Hepatocyte (in vitro differentiated cells): ENCODE measurements at regions not wholly inside any gene's neighbourhood (a gene's known extent, or its start where the extent isn't known, plus 50 kb on each side); places are given as distances from the start of the nearest gene placed in this dataset.

ENCODE experiments used
- DNase-seq: peaks from one replicate; pipeline ENCODE4 v3.0.0-alpha.2; 2016; ENCODE audit warnings: low spot score
- H2AFZ ChIP-seq: fragments of 200-600 bp; sonication (generic); 2 replicates; pipeline ENCODE4 v1.6.0; 2016; ENCODE audit warnings: antibody characterized with exemption, mild to moderate bottlenecking
- H3K27ac ChIP-seq: fragments of 200-600 bp; sonication (generic); 2 replicates; pipeline ENCODE4 v1.5.1; 2016; ENCODE audit warnings: mild to moderate bottlenecking
- H3K27me3 ChIP-seq: fragments of 200-600 bp; sonication (generic); 2 replicates; pipeline ENCODE4 v1.6.1; 2016
- H3K36me3 ChIP-seq: fragments of 200-600 bp; sonication (generic); replicated peaks from 2 replicates; pipeline ENCODE4 v1.5.1; 2016; ENCODE audit warnings: low read depth; ENCODE audit not compliant: insufficient read depth
- H3K4me1 ChIP-seq: fragments of 200-600 bp; sonication (generic); 2 replicates; pipeline ENCODE4 v1.5.1; 2016; ENCODE audit warnings: mild to moderate bottlenecking, moderate library complexity; ENCODE audit not compliant: insufficient read depth
- H3K4me2 ChIP-seq: fragments of 200-600 bp; sonication (generic); 2 replicates; pipeline ENCODE4 v1.6.0; 2016
- H3K4me3 ChIP-seq: fragments of 200-600 bp; sonication (generic); 2 replicates; pipeline ENCODE4 v1.5.1; 2016; ENCODE audit warnings: mild to moderate bottlenecking
- H3K79me2 ChIP-seq: fragments of 200-600 bp; sonication (generic); 2 replicates; pipeline ENCODE4 v1.6.0; 2017; ENCODE audit warnings: mild to moderate bottlenecking
- H3K9me2 ChIP-seq: fragments of 200-600 bp; sonication (generic); replicated peaks from 2 replicates; pipeline ENCODE4 v1.6.0; 2017; ENCODE audit warnings: mild to moderate bottlenecking; ENCODE audit not compliant: insufficient read depth
- H3K9me3 ChIP-seq: fragments of 200-600 bp; sonication (generic); 2 replicates; pipeline ENCODE4 v1.5.1; 2016; ENCODE audit warnings: low read depth, mild to moderate bottlenecking
- H4K20me1 ChIP-seq: fragments of 200-600 bp; sonication (generic); 2 replicates; pipeline ENCODE4 v1.6.0; 2016; ENCODE audit warnings: mild to moderate bottlenecking; ENCODE audit not compliant: insufficient read depth, poor library complexity, severe bottlenecking
- EZH2 ChIP-seq: fragments of 200-600 bp; sonication (generic); IDR thresholded peaks from 2 replicates; pipeline ENCODE4 v1.6.1; 2016; ENCODE audit warnings: antibody characterized with exemption, mild to moderate bottlenecking, borderline replicate concordance
- EZH2phosphoT487 ChIP-seq: fragments of 200-600 bp; sonication (generic); IDR thresholded peaks from one replicate; pipeline ENCODE4 v1.6.1; 2018; ENCODE audit warnings: antibody characterized with exemption, mild to moderate bottlenecking, low read depth, moderate library complexity; ENCODE audit not compliant: unreplicated experiment, severe bottlenecking
- WGBS: methylation state at CpG from one replicate; pipeline ENCODE4 v1.1.6; 2016; ENCODE audit warnings: low lambda C conversion rate; ENCODE audit errors: missing lambda C conversion rate; 5-methylcytosine and 5-hydroxymethylcytosine counted together
- TF ChIP-seq, protein P1 (sequence below): fragments of 200-600 bp; sonication (generic); IDR thresholded peaks from 2 replicates; pipeline ENCODE4 v1.5.1; 2016; ENCODE audit warnings: antibody characterized with exemption, mild to moderate bottlenecking; ENCODE audit not compliant: poor library complexity

DNA sequence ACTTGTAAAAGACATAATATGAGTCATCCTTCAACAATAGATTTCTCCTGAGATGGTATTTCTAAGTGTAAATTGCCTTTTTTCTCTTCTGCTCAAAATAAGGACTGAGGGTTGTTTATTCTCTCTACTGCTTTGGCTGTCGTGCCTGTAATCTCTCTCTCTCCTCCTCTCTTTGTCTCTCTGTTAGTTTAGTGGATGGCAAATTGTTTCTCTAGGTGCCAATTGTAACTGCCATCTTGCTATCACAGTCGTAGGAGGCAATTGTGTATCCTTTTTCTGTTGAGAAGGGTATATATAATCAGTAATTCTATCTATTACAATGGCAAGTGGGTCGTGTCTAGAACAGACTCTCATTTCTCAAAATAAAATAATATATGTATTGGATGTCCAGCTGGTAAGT, 545.0 kb upstream of the FBXO33 start:
- no peak for TF ChIP-seq EZH2phosphoT487
- no peak for TF ChIP-seq EZH2
- TF ChIP-seq, protein P1, sequence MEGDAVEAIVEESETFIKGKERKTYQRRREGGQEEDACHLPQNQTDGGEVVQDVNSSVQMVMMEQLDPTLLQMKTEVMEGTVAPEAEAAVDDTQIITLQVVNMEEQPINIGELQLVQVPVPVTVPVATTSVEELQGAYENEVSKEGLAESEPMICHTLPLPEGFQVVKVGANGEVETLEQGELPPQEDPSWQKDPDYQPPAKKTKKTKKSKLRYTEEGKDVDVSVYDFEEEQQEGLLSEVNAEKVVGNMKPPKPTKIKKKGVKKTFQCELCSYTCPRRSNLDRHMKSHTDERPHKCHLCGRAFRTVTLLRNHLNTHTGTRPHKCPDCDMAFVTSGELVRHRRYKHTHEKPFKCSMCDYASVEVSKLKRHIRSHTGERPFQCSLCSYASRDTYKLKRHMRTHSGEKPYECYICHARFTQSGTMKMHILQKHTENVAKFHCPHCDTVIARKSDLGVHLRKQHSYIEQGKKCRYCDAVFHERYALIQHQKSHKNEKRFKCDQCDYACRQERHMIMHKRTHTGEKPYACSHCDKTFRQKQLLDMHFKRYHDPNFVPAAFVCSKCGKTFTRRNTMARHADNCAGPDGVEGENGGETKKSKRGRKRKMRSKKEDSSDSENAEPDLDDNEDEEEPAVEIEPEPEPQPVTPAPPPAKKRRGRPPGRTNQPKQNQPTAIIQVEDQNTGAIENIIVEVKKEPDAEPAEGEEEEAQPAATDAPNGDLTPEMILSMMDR, result no peak
- H3K79me2 ChIP-seq, result no peaks in the 10 kb centered on the region
- no peak overlapping the region for H3K4me3 ChIP-seq
- no peaks in the 10 kb centered on the region for H3K27me3 ChIP-seq
- H4K20me1 ChIP-seq, result no peaks in the 10 kb centered on the region
- H3K27ac ChIP-seq, result no peak overlapping the region
- H3K36me3 ChIP-seq, result no peaks in the 10 kb centered on the region
- no peak overlapping the region for H3K4me2 ChIP-seq
- no peaks in the 10 kb centered on the region for H3K4me1 ChIP-seq
- DNase-seq, result no peak
- no peaks in the 10 kb centered on the region for H3K9me3 ChIP-seq
- no peak overlapping the region for H2AFZ ChIP-seq
- WGBS, result 52% methylated on average over 3 of the region's 3 CpGs
- no peaks in the 10 kb centered on the region for H3K9me2 ChIP-seq

DNA sequence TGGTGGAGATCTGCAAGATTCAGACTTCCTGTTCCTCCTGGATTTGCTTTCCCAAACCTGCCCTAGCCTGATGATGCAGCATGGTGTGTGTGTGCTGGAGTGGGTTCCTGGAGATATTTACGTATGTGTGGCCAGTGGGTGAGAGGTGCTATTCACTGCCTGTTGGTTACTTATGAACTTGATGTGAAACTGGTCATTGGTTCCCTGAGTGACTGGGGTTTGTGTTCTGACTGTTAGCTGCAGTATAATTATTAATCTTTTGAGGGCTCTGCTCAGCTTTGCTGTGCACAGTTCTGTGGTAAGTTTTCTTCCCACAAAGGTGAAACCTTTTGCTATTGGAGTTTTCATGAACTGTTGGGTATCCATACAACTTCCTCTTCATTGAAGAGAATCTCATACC, 541.8 kb upstream of the FBXO33 start:
- WGBS, result 84% methylated on average over 1 of the region's 1 CpG

DNA sequence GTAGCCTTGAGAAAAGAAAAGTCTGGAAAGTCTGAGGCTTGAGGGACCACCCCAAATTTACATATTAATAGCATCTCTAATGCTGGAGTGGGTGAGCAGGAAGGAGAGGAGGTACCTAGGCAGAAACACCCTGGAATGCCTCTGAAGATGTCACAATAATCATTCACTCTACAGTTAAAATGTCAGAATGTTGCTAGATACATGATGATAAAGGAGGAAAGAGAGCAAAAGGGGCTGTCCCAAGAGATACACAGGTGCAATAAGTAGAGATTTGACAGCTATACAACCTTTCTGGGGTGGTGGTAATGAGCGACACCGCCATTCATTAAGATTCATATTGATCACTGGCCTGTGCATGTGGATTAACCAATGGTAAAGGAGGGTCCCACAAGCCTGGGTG, 540.5 kb upstream of the FBXO33 start:
- Histone ChIP-seq H3K36me3 (no peaks in the 10 kb centered on the region), H3K4me1 (no peaks in the 10 kb centered on the region), H3K79me2 (no peaks in the 10 kb centered on the region), H3K27me3 (no peaks in the 10 kb centered on the region), H3K9me2 (no peaks in the 10 kb centered on the region), H3K27ac (no peak overlapping the region), H2AFZ (no peak overlapping the region), H3K4me2 (no peak overlapping the region), H4K20me1 (no peaks in the 10 kb centered on the region), H3K9me3 (no peaks in the 10 kb centered on the region), H3K4me3 (no peak overlapping the region)
- TF ChIP-seq EZH2phosphoT487 (no peak), EZH2 (no peak)
- TF ChIP-seq, protein P1, result no peak
- no peak for DNase-seq
- 96% methylated on average over 2 of the region's 2 CpGs for WGBS

More for the DNA sequence above, 541.8 kb upstream of the FBXO33 start:
- H3K36me3 ChIP-seq, result no peaks in the 10 kb centered on the region
- DNase-seq, result peak; percentile 4
- H4K20me1 ChIP-seq, result no peaks in the 10 kb centered on the region
- H3K4me1 ChIP-seq, result no peaks in the 10 kb centered on the region
- no peak overlapping the region for H3K27ac ChIP-seq
- no peaks in the 10 kb centered on the region for H3K9me2 ChIP-seq
- H3K4me3 ChIP-seq, result no peak overlapping the region
- TF ChIP-seq, protein P1, result no peak
- TF ChIP-seq EZH2 (no peak), EZH2phosphoT487 (no peak)
- H2AFZ ChIP-seq, result no peak overlapping the region
- H3K4me2 ChIP-seq, result no peak overlapping the region
- H3K9me3 ChIP-seq, result no peaks in the 10 kb centered on the region
- no peaks in the 10 kb centered on the region for H3K27me3 ChIP-seq
- H3K79me2 ChIP-seq, result no peaks in the 10 kb centered on the region

DNA sequence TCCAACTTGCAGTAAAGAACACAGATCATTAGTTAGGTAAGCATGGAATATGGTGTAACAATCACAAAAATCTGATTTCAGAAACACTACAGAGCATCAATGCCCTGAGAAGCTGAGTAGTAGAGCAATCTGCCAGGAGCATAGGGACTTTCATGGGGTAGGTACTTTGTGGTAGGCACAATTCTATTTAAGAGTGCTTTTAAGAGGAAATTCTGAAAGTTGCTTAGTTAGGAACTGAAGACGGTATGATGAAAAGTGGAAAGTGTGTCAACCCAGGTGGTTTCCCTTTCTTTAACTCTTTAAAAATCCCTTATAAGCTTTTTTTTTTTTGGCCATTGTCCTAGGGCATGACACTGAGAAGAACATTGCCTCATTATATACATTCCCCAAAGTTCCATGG, 535.7 kb upstream of the FBXO33 start:
- no peaks in the 10 kb centered on the region for H3K9me2 ChIP-seq
- no peaks in the 10 kb centered on the region for H3K4me1 ChIP-seq
- H3K4me3 ChIP-seq, result no peak overlapping the region
- no peaks in the 10 kb centered on the region for H3K9me3 ChIP-seq
- TF ChIP-seq EZH2, result no peak
- TF ChIP-seq, protein P1, result no peak
- TF ChIP-seq EZH2phosphoT487, result no peak
- no peaks in the 10 kb centered on the region for H3K27me3 ChIP-seq
- H3K4me2 ChIP-seq, result no peak overlapping the region
- H3K79me2 ChIP-seq, result no peaks in the 10 kb centered on the region
- H3K27ac ChIP-seq, result no peak overlapping the region
- no peak overlapping the region for H2AFZ ChIP-seq
- DNase-seq, result no peak
- H4K20me1 ChIP-seq, result no peaks in the 10 kb centered on the region
- WGBS, result 100% methylated on average over 1 of the region's 1 CpG
- H3K36me3 ChIP-seq, result no peaks in the 10 kb centered on the region
